Calu3 (cell line): ENCODE measurements at regions not wholly inside any gene's neighbourhood (a gene's known extent, or its start where the extent isn't known, plus 50 kb on each side); places are given as distances from the start of the nearest gene placed in this dataset.

Experiments used
- BruUV-seq: library from RNA; stranded (reverse); fragments of 400-500 nt; replicated peaks from 2 replicates; lab custom pipeline; 2021; lab: Mats Ljungman, UMichigan
- CTCF ChIA-PET: fragments of 300-600 bp; sonication (Branson Sonifier 250); formaldehyde crosslinking; loops from one replicate; lab custom pipeline; 2022; ENCODE audit warnings: antibody characterized with exemption; lab: Charles Lee
- DNase-seq: peaks from one replicate; pipeline ENCODE4 v3.0.0; 2022
- H3K27ac Mint-ChIP-seq: one replicate; pipeline ENCODE4 v1.8.0; 2022; ENCODE audit warnings: mixed read lengths; ENCODE audit not compliant: unreplicated experiment
- H3K27me3 Mint-ChIP-seq: one replicate; pipeline ENCODE4 v1.8.0; 2022; ENCODE audit warnings: mixed read lengths; ENCODE audit not compliant: unreplicated experiment
- H3K36me3 Mint-ChIP-seq: one replicate; pipeline ENCODE4 v1.8.0; 2022; ENCODE audit warnings: mild to moderate bottlenecking, moderate library complexity, mixed read lengths; ENCODE audit not compliant: insufficient read depth, unreplicated experiment
- H3K4me1 Mint-ChIP-seq: one replicate; pipeline ENCODE4 v1.8.0; 2022; ENCODE audit warnings: mild to moderate bottlenecking, low read depth, mixed read lengths; ENCODE audit not compliant: unreplicated experiment
- H3K4me3 Mint-ChIP-seq: one replicate; pipeline ENCODE4 v1.8.0; 2022; ENCODE audit warnings: mild to moderate bottlenecking, low read depth, moderate library complexity, mixed read lengths; ENCODE audit not compliant: unreplicated experiment
- H3K9me3 Mint-ChIP-seq: one replicate; pipeline ENCODE4 v1.8.0; 2022; ENCODE audit warnings: low read depth, mixed read lengths; ENCODE audit not compliant: unreplicated experiment
- CTCF ChIP-seq: fragments of 200-600 bp; IDR thresholded peaks from one replicate; pipeline ENCODE4 v1.8.0; 2022; ENCODE audit warnings: antibody characterized with exemption; ENCODE audit not compliant: unreplicated experiment
- intact Hi-C: fragments of 100-400 bp; cut with micrococcal nuclease; formaldehyde crosslinking; loops from one replicate; pipeline ENCODE4 v1.10.0; 2022; ENCODE audit not compliant: unreplicated experiment

GRCh38 chr13:73658639-73659038 lies 475.6 kb downstream of the KLF12 start:
- Mint-ChIP-seq H3K27ac (no peak overlapping the region), H3K9me3 (peaks cover 4% of the 10 kb centered on the region), H3K36me3 (no peaks in the 10 kb centered on the region), H3K4me3 (no peak overlapping the region), H3K27me3 (no peaks in the 10 kb centered on the region), H3K4me1 (no peaks in the 10 kb centered on the region)
- intact Hi-C loops: no loop called here
- CTCF ChIA-PET: no interaction called here
- TF ChIP-seq CTCF: no peak
- no TSS peak for BruUV-seq
- DNase-seq: no peak

GRCh38 chr13:73657821-73658540 lies 476.2 kb downstream of the KLF12 start:
- TF ChIP-seq CTCF: no peak
- intact Hi-C loops: no loop called here
- no peaks in the 10 kb centered on the region for H3K4me1 Mint-ChIP-seq
- H3K27ac Mint-ChIP-seq: no peak overlapping the region
- no peak overlapping the region for H3K4me3 Mint-ChIP-seq
- BruUV-seq: no TSS peak
- no peaks in the 10 kb centered on the region for H3K36me3 Mint-ChIP-seq
- DNase-seq: no peak
- H3K27me3 Mint-ChIP-seq: no peaks in the 10 kb centered on the region
- peaks cover 4% of the 10 kb centered on the region for H3K9me3 Mint-ChIP-seq
- CTCF ChIA-PET: no interaction called here

- Mint-ChIP-seq H3K27me3 (no peaks in the 10 kb centered on the region), H3K36me3 (no peaks in the 10 kb centered on the region), H3K27ac (no peak overlapping the region), H3K9me3 (peaks cover 4% of the 10 kb centered on the region), H3K4me3 (no peak overlapping the region), H3K4me1 (no peaks in the 10 kb centered on the region)
- no TSS peak for BruUV-seq
- no peak for TF ChIP-seq CTCF
- intact Hi-C loops: no loop called here
- CTCF ChIA-PET: no interaction called here
- DNase-seq: no peak
These were observed 477.3 kb downstream of the KLF12 start for GRCh38 chr13:73656863-73657262.

GRCh38 chr13:73653688-73654087 lies 480.5 kb downstream of the KLF12 start:
- no peaks in the 10 kb centered on the region for H3K9me3 Mint-ChIP-seq
- CTCF ChIA-PET: no interaction called here

More at GRCh38 chr13:73653688-73654087, 480.5 kb downstream of the KLF12 start:
- H3K27ac Mint-ChIP-seq: no peak overlapping the region
- H3K4me1 Mint-ChIP-seq: no peaks in the 10 kb centered on the region
- DNase-seq: no peak
- H3K27me3 Mint-ChIP-seq: no peaks in the 10 kb centered on the region
- no TSS peak for BruUV-seq
- H3K36me3 Mint-ChIP-seq: no peaks in the 10 kb centered on the region
- no peak overlapping the region for H3K4me3 Mint-ChIP-seq
- no peak for TF ChIP-seq CTCF
- intact Hi-C loops: no loop called here
